ENCODE measurements at regions not wholly inside any gene's neighbourhood (a gene's known extent, or its start where the extent isn't known, plus 50 kb on each side); places are given as distances from the start of the nearest gene placed in this dataset.

GRCh38 chr13:106277484-106278154 lies 257.8 kb downstream of the EFNB2 start:
- Histone ChIP-seq H3K27me3 (no peaks in the 10 kb centered on the region), H3K4me2 (no peak overlapping the region), H3K27ac (no peak overlapping the region), H3K4me1 (ENCODE audit: insufficient read depth) (no peaks in the 10 kb centered on the region), H3K9me2 (replicated peaks; ENCODE audit: insufficient read depth) (no peaks in the 10 kb centered on the region), H4K20me1 (ENCODE audit: insufficient read depth, poor library complexity, severe bottlenecking) (no peaks in the 10 kb centered on the region), H3K36me3 (replicated peaks; ENCODE audit: insufficient read depth, low read depth) (no peaks in the 10 kb centered on the region), H3K4me3 (no peak overlapping the region), H3K9me3 (ENCODE audit: low read depth) (no peaks in the 10 kb centered on the region), H3K79me2 (no peaks in the 10 kb centered on the region), H2AFZ (no peak overlapping the region)
- no peak for TF ChIP-seq CTCF (IDR thresholded peaks at IDR 0.05; ENCODE audit: poor library complexity)
- TF ChIP-seq EZH2 (IDR thresholded peaks at IDR 0.05; ENCODE audit: borderline replicate concordance), result no peak
- no peak for TF ChIP-seq EZH2phosphoT487 (IDR thresholded peaks at IDR 0.05; ENCODE audit: low read depth, severe bottlenecking, unreplicated experiment)
- WGBS (ENCODE audit: low lambda C conversion rate, missing lambda C conversion rate), result 85% methylated on average over 10 of the region's 10 CpGs
- DNase-seq (ENCODE audit: low spot score), result no peak

- Histone ChIP-seq H3K27ac (no peak overlapping the region), H2AFZ (no peak overlapping the region), H3K36me3 (replicated peaks; ENCODE audit: insufficient read depth, low read depth) (no peaks in the 10 kb centered on the region), H3K4me2 (no peak overlapping the region), H3K4me1 (ENCODE audit: insufficient read depth) (no peaks in the 10 kb centered on the region), H3K9me3 (ENCODE audit: low read depth) (no peaks in the 10 kb centered on the region), H3K27me3 (no peaks in the 10 kb centered on the region), H3K9me2 (replicated peaks; ENCODE audit: insufficient read depth) (no peaks in the 10 kb centered on the region), H4K20me1 (ENCODE audit: insufficient read depth, poor library complexity, severe bottlenecking) (no peaks in the 10 kb centered on the region), H3K79me2 (no peaks in the 10 kb centered on the region), H3K4me3 (no peak overlapping the region)
- WGBS (ENCODE audit: low lambda C conversion rate, missing lambda C conversion rate), result 88% methylated on average over 4 of the region's 4 CpGs
- DNase-seq (ENCODE audit: low spot score), result no peak
- TF ChIP-seq EZH2phosphoT487 (IDR thresholded peaks at IDR 0.05; ENCODE audit: low read depth, severe bottlenecking, unreplicated experiment), result no peak
- TF ChIP-seq CTCF (IDR thresholded peaks at IDR 0.05; ENCODE audit: poor library complexity), result no peak
- TF ChIP-seq EZH2 (IDR thresholded peaks at IDR 0.05; ENCODE audit: borderline replicate concordance), result no peak
These were observed 258.6 kb downstream of the EFNB2 start for GRCh38 chr13:106276876-106277275.

GRCh38 chr13:106275446-106276032 lies 259.9 kb downstream of the EFNB2 start:
- H2AFZ ChIP-seq, result no peak overlapping the region
- no peaks in the 10 kb centered on the region for H3K27me3 ChIP-seq
- DNase-seq (ENCODE audit: low spot score), result no peak
- TF ChIP-seq EZH2 (IDR thresholded peaks at IDR 0.05; ENCODE audit: borderline replicate concordance), result no peak
- no peak for TF ChIP-seq CTCF (IDR thresholded peaks at IDR 0.05; ENCODE audit: poor library complexity)
- TF ChIP-seq EZH2phosphoT487 (IDR thresholded peaks at IDR 0.05; ENCODE audit: low read depth, severe bottlenecking, unreplicated experiment), result no peak
- no peak overlapping the region for H3K27ac ChIP-seq
- WGBS (ENCODE audit: low lambda C conversion rate, missing lambda C conversion rate), result 65% methylated on average over 4 of the region's 4 CpGs
- H4K20me1 ChIP-seq (ENCODE audit: insufficient read depth, poor library complexity, severe bottlenecking), result no peaks in the 10 kb centered on the region
- H3K79me2 ChIP-seq, result no peaks in the 10 kb centered on the region
- no peaks in the 10 kb centered on the region for H3K4me1 ChIP-seq (ENCODE audit: insufficient read depth)
- H3K9me3 ChIP-seq (ENCODE audit: low read depth), result no peaks in the 10 kb centered on the region
- H3K4me2 ChIP-seq, result no peak overlapping the region
- no peak overlapping the region for H3K4me3 ChIP-seq
- H3K9me2 ChIP-seq (replicated peaks; ENCODE audit: insufficient read depth), result no peaks in the 10 kb centered on the region
- H3K36me3 ChIP-seq (replicated peaks; ENCODE audit: insufficient read depth, low read depth), result no peaks in the 10 kb centered on the region

All from hepatocyte (in vitro differentiated cells).